Right lobe of liver (tissue), 6 donors: ENCODE measurements at regions not wholly inside any gene's neighbourhood (a gene's known extent, or its start where the extent isn't known, plus 50 kb on each side); places are given as distances from the start of the nearest gene placed in this dataset.

Experiments used
- ATAC-seq, 4 donors: fragments of 200-7000 bp; cut with Tn5 transposase; one replicate each; pipeline ENCODE4 v1.9.1; 2020; ENCODE audit warnings: mild to moderate bottlenecking in 4 of 4, moderate library complexity in 4 of 4
- DNase-seq, 3 donors: peaks; one replicate each; pipeline ENCODE4 v3.0.0-alpha.2; 2020
- H3K27ac ChIP-seq, 3 donors: fragments of 200-600 bp; one replicate each; pipeline ENCODE4 v1.8.0; 2022
- H3K27me3 ChIP-seq, 2 donors: fragments of 200-600 bp; one replicate each; pipeline ENCODE4 v1.8.0; 2022
- H3K36me3 ChIP-seq, 4 donors: fragments of 200-600 bp; sonication (generic) in 1 of 4; one replicate each; pipeline versions ENCODE4 v1.5.1 to v1.8.0; 2017 to 2022; ENCODE audit warnings: control low read depth in 1 of 4
- H3K4me1 ChIP-seq, 4 donors: fragments of 200-600 bp; sonication (generic) in 1 of 4; one replicate each; pipeline versions ENCODE4 v1.5.1 to v1.8.0; 2017 to 2022; ENCODE audit warnings: control low read depth in 1 of 4
- H3K4me3 ChIP-seq, 3 donors: fragments of 200-600 bp; one replicate each; pipeline ENCODE4 v1.8.0; 2022
- H3K9me3 ChIP-seq, 4 donors: fragments of 200-600 bp; sonication (generic) in 1 of 4; one replicate each; pipeline versions ENCODE4 v1.5.1 to v1.8.0; 2017 to 2022; ENCODE audit warnings: control low read depth in 1 of 4
- POLR2A ChIP-seq: fragments of 450-650 bp; IDR thresholded peaks from one replicate; pipeline ENCODE4 v1.6.1; 2017; ENCODE audit warnings: antibody characterized with exemption, mild to moderate bottlenecking
- WGBS: methylation state at CpG from one replicate; pipeline ENCODE4 v1.1.6; 2018; ENCODE audit warnings: low coverage, low lambda C conversion rate; ENCODE audit not compliant: insufficient coverage; ENCODE audit errors: missing lambda C conversion rate; 5-methylcytosine and 5-hydroxymethylcytosine counted together
- intact Hi-C, 2 donors: fragments of 100-400 bp; cut with DNase I; formaldehyde crosslinking; loops; one replicate each; pipeline versions ENCODE4 v1.11.2 to v1.14.1; 2022
- TF ChIP-seq, protein P1 (sequence below), 4 donors: fragments of 200-600 bp in 3 of 4; fragments of 450-650 bp in 1 of 4; IDR thresholded peaks; one replicate each; pipeline versions ENCODE4 v1.5.1 to v1.8.0; 2016 to 2022; ENCODE audit warnings: antibody characterized with exemption in 4 of 4, mild to moderate bottlenecking in 2 of 4
- donor health status: DM: no; HTN: yes; CAD: no.
- donor health status: DM: no; HTN: no; CAD: no.
- donor health status: DM: no; HTN: no; CAD: no.
- donor health status: DM: no; HTN: yes; CAD: no.
- donor health status: DM: no; HTN: yes; CAD: no.

- intact Hi-C loops: no loop called here
- WGBS: 93% methylated on average over 4 of the region's 4 CpGs
- Histone ChIP-seq H3K36me3 (no peaks in the 10 kb centered on the region), H3K9me3 (no peaks in the 10 kb centered on the region), H3K27ac (no peak overlapping the region), H3K27me3 (no peaks in the 10 kb centered on the region), H3K4me3 (no peak overlapping the region), H3K4me1 (no peaks in the 10 kb centered on the region)
- no peak for TF ChIP-seq POLR2A
- TF ChIP-seq, protein P1, sequence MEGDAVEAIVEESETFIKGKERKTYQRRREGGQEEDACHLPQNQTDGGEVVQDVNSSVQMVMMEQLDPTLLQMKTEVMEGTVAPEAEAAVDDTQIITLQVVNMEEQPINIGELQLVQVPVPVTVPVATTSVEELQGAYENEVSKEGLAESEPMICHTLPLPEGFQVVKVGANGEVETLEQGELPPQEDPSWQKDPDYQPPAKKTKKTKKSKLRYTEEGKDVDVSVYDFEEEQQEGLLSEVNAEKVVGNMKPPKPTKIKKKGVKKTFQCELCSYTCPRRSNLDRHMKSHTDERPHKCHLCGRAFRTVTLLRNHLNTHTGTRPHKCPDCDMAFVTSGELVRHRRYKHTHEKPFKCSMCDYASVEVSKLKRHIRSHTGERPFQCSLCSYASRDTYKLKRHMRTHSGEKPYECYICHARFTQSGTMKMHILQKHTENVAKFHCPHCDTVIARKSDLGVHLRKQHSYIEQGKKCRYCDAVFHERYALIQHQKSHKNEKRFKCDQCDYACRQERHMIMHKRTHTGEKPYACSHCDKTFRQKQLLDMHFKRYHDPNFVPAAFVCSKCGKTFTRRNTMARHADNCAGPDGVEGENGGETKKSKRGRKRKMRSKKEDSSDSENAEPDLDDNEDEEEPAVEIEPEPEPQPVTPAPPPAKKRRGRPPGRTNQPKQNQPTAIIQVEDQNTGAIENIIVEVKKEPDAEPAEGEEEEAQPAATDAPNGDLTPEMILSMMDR (IDR thresholded peaks at IDR 0.05): no peak
- ATAC-seq (no peak), DNase-seq (no peak)
Observed at GRCh38 chr10:30210296-30210695, 138.8 kb downstream of the MTPAP start.

DNA sequence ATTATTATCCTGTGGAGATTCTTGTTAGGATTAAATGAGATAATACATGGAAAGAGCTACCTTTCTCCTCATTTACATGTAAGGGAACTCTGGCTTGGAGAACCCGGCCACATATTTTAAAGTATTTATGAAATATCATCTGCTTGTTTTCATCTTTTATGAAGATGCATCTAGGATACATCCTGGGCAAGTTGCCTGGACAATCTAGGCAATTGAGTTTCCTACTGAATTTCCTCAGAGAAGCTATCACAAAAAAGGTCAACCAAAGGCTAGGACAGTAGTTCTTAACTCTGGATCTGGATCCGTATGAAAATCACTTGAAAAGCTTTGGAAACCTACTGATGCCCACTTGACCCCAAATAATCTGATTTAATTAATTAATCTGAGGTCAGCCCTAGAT lies 140.7 kb downstream of the MTPAP start:
- TF ChIP-seq, protein P1 (IDR thresholded peaks at IDR 0.05): no peak
- TF ChIP-seq POLR2A: no peak
- H3K27me3 ChIP-seq: no peaks in the 10 kb centered on the region
- no peaks in the 10 kb centered on the region for H3K36me3 ChIP-seq
- ATAC-seq (no peak), DNase-seq (no peak)
- H3K4me1 ChIP-seq: no peaks in the 10 kb centered on the region
- intact Hi-C loops: no loop called here
- no peak overlapping the region for H3K4me3 ChIP-seq
- no peak overlapping the region for H3K27ac ChIP-seq
- H3K9me3 ChIP-seq: no peaks in the 10 kb centered on the region
- 59% methylated on average over 2 of the region's 2 CpGs for WGBS

- DNase-seq (no peak), ATAC-seq (no peak)
- Histone ChIP-seq H3K9me3 (no peaks in the 10 kb centered on the region), H3K4me1 (no peaks in the 10 kb centered on the region), H3K4me3 (no peak overlapping the region), H3K27me3 (no peaks in the 10 kb centered on the region), H3K36me3 (no peaks in the 10 kb centered on the region), H3K27ac (no peak overlapping the region)
- TF ChIP-seq, protein P1 (IDR thresholded peaks at IDR 0.05): no peak
- TF ChIP-seq POLR2A: no peak
- intact Hi-C loops: no loop called here
- 39% methylated on average over 8 of the region's 10 CpGs for WGBS
Observed at GRCh38 chr10:30207485-30208052, 141.5 kb downstream of the MTPAP start.

GRCh38 chr10:30200017-30200415 lies 140.6 kb upstream of the JCAD start:
- H3K36me3 ChIP-seq: no peaks in the 10 kb centered on the region
- H3K4me1 ChIP-seq: no peaks in the 10 kb centered on the region
- ATAC-seq (no peak), DNase-seq (no peak)
- H3K4me3 ChIP-seq: no peak overlapping the region
- no peak overlapping the region for H3K27ac ChIP-seq
- intact Hi-C loops: no loop called here
- no peaks in the 10 kb centered on the region for H3K27me3 ChIP-seq
- TF ChIP-seq POLR2A: no peak
- TF ChIP-seq, protein P1 (IDR thresholded peaks at IDR 0.05): no peak
- H3K9me3 ChIP-seq: no peaks in the 10 kb centered on the region
- WGBS: 43% methylated on average over 4 of the region's 4 CpGs
